ENCODE measurements at regions not wholly inside any gene's neighbourhood (a gene's known extent, or its start where the extent isn't known, plus 50 kb on each side); places are given as distances from the start of the nearest gene placed in this dataset.
A peak's percentile ranks its signal among the peaks of the same experiment; 100 is the strongest.

- H4K91ac ChIP-seq (replicated peaks; ENCODE audit: insufficient read length, low read length), result no peak overlapping the region
- peaks cover 0 to 7% of the 10 kb centered on the region in 2 experiments; a peak in 2 of 4 replicates for H3K9me3 ChIP-seq (ENCODE audit: insufficient read depth in 2 of 2, low read depth in 1 of 2, low read length in 1 of 2)
- H2BK15ac ChIP-seq (ENCODE audit: low read length), result no peak overlapping the region
- H3K23ac ChIP-seq (ENCODE audit: insufficient read length), result no peak overlapping the region
- H2AK5ac ChIP-seq (ENCODE audit: low read depth, low read length), result no peak overlapping the region
- FAIRE-seq (no peak), DNase-seq (ENCODE audit: low read depth in 1 of 2, low spot score in 2 of 2) (no peak)
- no peak overlapping the region for H2AFZ ChIP-seq (ENCODE audit: low read length)
- no peaks in the 10 kb centered on the region for H3K79me1 ChIP-seq (ENCODE audit: low read depth, low read length)
- ChIA-PET CTCF (ENCODE audit: partially characterized antibody) (no interaction called here), POLR2A (ENCODE audit: partially characterized antibody) (no interaction called here)
- H3K79me2 ChIP-seq (ENCODE audit: control insufficient read depth in 1 of 2, insufficient read depth in 2 of 2, low read length in 2 of 2), result no peaks in the 10 kb centered on the region
- H3K18ac ChIP-seq (ENCODE audit: extremely low read depth, low read length), result no peak overlapping the region
- no peak overlapping the region for H2BK120ac ChIP-seq (replicated peaks; ENCODE audit: low read depth, low read length)
- no peak overlapping the region for H3K4ac ChIP-seq (replicated peaks; ENCODE audit: insufficient read length, low read depth, low read length)
- H2BK5ac ChIP-seq (ENCODE audit: low read depth, low read length), result no peak overlapping the region
- H3K56ac ChIP-seq (replicated peaks; ENCODE audit: insufficient read length, low read depth, low read length), result no peak overlapping the region
- no peaks in the 10 kb centered on the region for H4K20me1 ChIP-seq (replicated peaks in 1 of 2; ENCODE audit: control insufficient read depth in 1 of 2, insufficient read depth in 2 of 2, low read length in 2 of 2)
- no peaks in the 10 kb centered on the region; the same call in 1 of the 2 replicates for H3K23me2 ChIP-seq (ENCODE audit: low read depth, low read length)
- no peaks in the 10 kb centered on the region for H3K36me3 ChIP-seq (ENCODE audit: control insufficient read depth in 2 of 4, insufficient read depth in 4 of 4, low read length in 3 of 4)
- TF ChIP-seq KDM1A (IDR thresholded peaks at IDR 0.05; ENCODE audit: borderline replicate concordance, low read length), result 0 out of 2 replicates have a peak, but pooled peaks have one; percentile 59
- no peak for TF ChIP-seq YY1 (IDR thresholded peaks at IDR 0.05; ENCODE audit: low read depth, low read length)
- H2BK12ac ChIP-seq (ENCODE audit: low read depth, low read length), result no peak overlapping the region
- no peak overlapping the region for H3K4me3 ChIP-seq (ENCODE audit: extremely low read depth in 1 of 4, insufficient read depth in 2 of 4, low read depth in 3 of 4, low read length in 4 of 4)
- no peak overlapping the region for H4K8ac ChIP-seq (ENCODE audit: extremely low read depth, insufficient read depth, low read length)
- H3K27ac ChIP-seq (ENCODE audit: low read depth, low read length), result no peak overlapping the region
- H3K4me1 ChIP-seq (replicated peaks in 1 of 4; ENCODE audit: control insufficient read depth in 3 of 4, insufficient read depth in 4 of 4, low read length in 3 of 4), result peaks cover 0 to 3% (median 0%) of the 10 kb centered on the region in 4 experiments; a peak in 2 of 7 replicates
- no peak overlapping the region for H3K9ac ChIP-seq (replicated peaks in 1 of 4; ENCODE audit: extremely low read depth in 1 of 4, low read depth in 3 of 4, low read length in 3 of 4)
- H3K14ac ChIP-seq (ENCODE audit: insufficient read length), result no peak overlapping the region
- H2BK20ac ChIP-seq (ENCODE audit: low read length), result no peak overlapping the region
- H3K27me3 ChIP-seq (replicated peaks in 1 of 4; ENCODE audit: control insufficient read depth in 3 of 4, extremely low read depth in 1 of 4, insufficient read depth in 3 of 4, low read length in 3 of 4), result no peaks in the 10 kb centered on the region
- H4K5ac ChIP-seq (ENCODE audit: insufficient read length, low read depth, low read length), result no peak overlapping the region
- H3K4me2 ChIP-seq (ENCODE audit: insufficient read depth in 1 of 2, low read depth in 2 of 2, low read length in 2 of 2), result no peak overlapping the region
- 100% methylated on average over 1 of the region's 1 CpG; no CpG with 5 or more reads in 1 of the 2 experiments for WGBS, 2 experiments (ENCODE audit: extremely low coverage in 1 of 2, insufficient coverage in 1 of 2, insufficient read length in 1 of 2, insufficient replicate concordance in 2 of 2, low coverage in 1 of 2, low lambda C conversion rate in 2 of 2, missing lambda C conversion rate in 1 of 2)
These were observed 112.7 kb upstream of the FRMD6 start for GRCh38 chr14:51538973-51539372.

Data from H1 (cell line).